Liver (tissue), 8 donors: ENCODE measurements at regions not wholly inside any gene's neighbourhood (a gene's known extent, or its start where the extent isn't known, plus 50 kb on each side); places are given as distances from the start of the nearest gene placed in this dataset.

Experiments used
- DNase-seq: peaks from one replicate; pipeline ENCODE4 v3.0.0-alpha.2; 2017; ENCODE audit warnings: low spot score
- H3K27ac ChIP-seq, 2 donors: one replicate each; pipeline ENCODE4 v1.7.0; 2013; ENCODE audit warnings: inconsistent platforms in 2 of 2, low read length in 2 of 2, control low read depth in 1 of 2, low read depth in 1 of 2, mild to moderate bottlenecking in 1 of 2
- H3K27me3 ChIP-seq, 4 donors: one replicate each; pipeline versions ENCODE4 v1.6.1 to v1.7.0; 2013; ENCODE audit warnings: low read length in 3 of 4, inconsistent platforms in 1 of 4, mild to moderate bottlenecking in 1 of 4, moderate library complexity in 1 of 4; ENCODE audit not compliant: control insufficient read depth in 4 of 4, insufficient read depth in 4 of 4
- H3K36me3 ChIP-seq, 4 donors: one replicate each; pipeline versions ENCODE4 v1.6.1 to v1.7.0; 2013; ENCODE audit warnings: low read length in 3 of 4, mild to moderate bottlenecking in 3 of 4, low read depth in 1 of 4, moderate library complexity in 1 of 4; ENCODE audit not compliant: control insufficient read depth in 4 of 4, insufficient read depth in 3 of 4
- H3K4me1 ChIP-seq, 4 donors: one replicate each; pipeline versions ENCODE4 v1.6.1 to v1.7.0; 2013; ENCODE audit warnings: low read length in 3 of 4, mild to moderate bottlenecking in 3 of 4, moderate library complexity in 1 of 4; ENCODE audit not compliant: control insufficient read depth in 4 of 4, insufficient read depth in 4 of 4
- H3K4me3 ChIP-seq, 3 donors: one replicate each; pipeline versions ENCODE4 v1.6.1 to v1.7.0; 2013; ENCODE audit warnings: low read length in 3 of 3, control low read depth in 1 of 3, low read depth in 1 of 3, mild to moderate bottlenecking in 1 of 3
- H3K9ac ChIP-seq, 2 donors: one replicate each; pipeline ENCODE4 v1.7.0; 2013; ENCODE audit warnings: low read length in 2 of 2, mild to moderate bottlenecking in 2 of 2, moderate library complexity in 2 of 2, control low read depth in 1 of 2, low read depth in 1 of 2
- H3K9me3 ChIP-seq, 4 donors: one replicate each; pipeline versions ENCODE4 v1.6.1 to v1.7.0; 2013; ENCODE audit warnings: low read length in 3 of 4; ENCODE audit not compliant: control insufficient read depth in 4 of 4
- ATF3 ChIP-seq: IDR thresholded peaks from 2 replicates; pipeline ENCODE4 v1.6.1; 2016; ENCODE audit warnings: antibody characterized with exemption
- CTCF ChIP-seq: fragments of 150-350 bp; IDR thresholded peaks from 2 replicates; pipeline ENCODE4 v1.5.1; 2017; ENCODE audit warnings: improper control_type of control experiment, low read depth, low read length; ENCODE audit not compliant: missing input control
- EGR1 ChIP-seq, 2 donors: IDR thresholded peaks; 2 replicates each; pipeline ENCODE4 v1.6.1; 2016 to 2018; ENCODE audit warnings: antibody characterized with exemption in 2 of 2, low read depth in 2 of 2
- FOXA1 ChIP-seq: IDR thresholded peaks from 2 replicates; pipeline ENCODE4 v1.6.1; 2016; ENCODE audit warnings: antibody characterized with exemption
- FOXA2 ChIP-seq: IDR thresholded peaks from 2 replicates; pipeline ENCODE4 v1.6.1; 2016; ENCODE audit warnings: antibody characterized with exemption
- GABPA ChIP-seq, 2 donors: IDR thresholded peaks in 1 of 2; conservative IDR thresholded peaks in 1 of 2; 2 replicates each; pipeline ENCODE4 v1.6.1; 2016; ENCODE audit warnings: antibody characterized with exemption in 2 of 2, mild to moderate bottlenecking in 1 of 2, moderate library complexity in 1 of 2
- HNF4A ChIP-seq, 2 donors: conservative IDR thresholded peaks; 2 replicates each; pipeline ENCODE4 v1.6.1; 2016; ENCODE audit warnings: antibody characterized with exemption in 2 of 2, mild to moderate bottlenecking in 2 of 2
- HNF4G ChIP-seq: IDR thresholded peaks from 2 replicates; pipeline ENCODE4 v1.6.1; 2016; ENCODE audit warnings: antibody characterized with exemption
- JUND ChIP-seq, 2 donors: IDR thresholded peaks; 2 replicates each; pipeline ENCODE4 v1.6.1; 2016; ENCODE audit warnings: antibody characterized with exemption in 2 of 2
- MAX ChIP-seq: IDR thresholded peaks from 2 replicates; pipeline ENCODE4 v1.6.1; 2016; ENCODE audit warnings: antibody characterized with exemption
- RAD21 ChIP-seq, 2 donors: IDR thresholded peaks; 2 replicates each; pipeline ENCODE4 v1.6.1; 2016; ENCODE audit warnings: antibody characterized with exemption in 2 of 2, mild to moderate bottlenecking in 2 of 2
- REST ChIP-seq: IDR thresholded peaks from 2 replicates; pipeline ENCODE4 v1.6.1; 2016; ENCODE audit warnings: antibody characterized with exemption, mild to moderate bottlenecking
- RXRA ChIP-seq, 2 donors: IDR thresholded peaks; 2 replicates each; pipeline ENCODE4 v1.6.1; 2017 to 2018; ENCODE audit warnings: antibody characterized with exemption in 2 of 2, mild to moderate bottlenecking in 1 of 2
- SP1 ChIP-seq: IDR thresholded peaks from 2 replicates; pipeline ENCODE4 v1.6.1; 2018; ENCODE audit warnings: antibody characterized with exemption, mild to moderate bottlenecking
- TAF1 ChIP-seq: conservative IDR thresholded peaks from 2 replicates; pipeline ENCODE4 v1.6.1; 2016; ENCODE audit warnings: antibody characterized with exemption, mild to moderate bottlenecking
- YY1 ChIP-seq: IDR thresholded peaks from 2 replicates; pipeline ENCODE4 v1.6.1; 2016; ENCODE audit warnings: antibody characterized with exemption, mild to moderate bottlenecking
- ZBTB33 ChIP-seq: IDR thresholded peaks from 2 replicates; pipeline ENCODE4 v1.6.1; 2016; ENCODE audit warnings: antibody characterized with exemption
- WGBS: extraction: QIAGEN DNeasy Blood & Tissue Kit; methylation state at CpG from one replicate; pipeline ENCODE4 v1.1.7; 2013; 5-methylcytosine and 5-hydroxymethylcytosine counted together
- donor health status: healthy.
- donor health status: healthy.
- donor health status: healthy.
- donor health status: healthy.
- donor health status: healthy.

GRCh38 chr4:29243054-29243453 is 1477.1 kb upstream of the PCDH7 start:
- DNase-seq: no peak
- TF ChIP-seq YY1 (no peak), SP1 (no peak), REST (no peak), CTCF (no peak), ATF3 (no peak), RXRA (IDR thresholded peaks at IDR 0.05) (no peak), ZBTB33 (no peak), GABPA (IDR thresholded peaks at IDR 0.05 in 1 of 2, conservative IDR thresholded peaks at IDR 0.05 in 1 of 2) (no peak), HNF4G (no peak), FOXA1 (no peak), RAD21 (IDR thresholded peaks at IDR 0.05) (no peak), JUND (IDR thresholded peaks at IDR 0.05) (no peak), FOXA2 (no peak)
- no peak overlapping the region for H3K4me3 ChIP-seq
- no peaks in the 10 kb centered on the region for H3K36me3 ChIP-seq
- H3K4me1 ChIP-seq: no peaks in the 10 kb centered on the region
- H3K27ac ChIP-seq: no peak overlapping the region
- H3K9me3 ChIP-seq: no peaks in the 10 kb centered on the region
- H3K9ac ChIP-seq: no peak overlapping the region
- H3K27me3 ChIP-seq: no peaks in the 10 kb centered on the region
- WGBS: 74% methylated on average over 1 of the region's 1 CpG

- no peak overlapping the region for H3K27ac ChIP-seq
- no peaks in the 10 kb centered on the region for H3K36me3 ChIP-seq
- H3K4me3 ChIP-seq: no peak overlapping the region
- H3K9ac ChIP-seq: no peak overlapping the region
- H3K27me3 ChIP-seq: no peaks in the 10 kb centered on the region
- DNase-seq: no peak
- H3K4me1 ChIP-seq: no peaks in the 10 kb centered on the region
- 99% methylated on average over 1 of the region's 1 CpG for WGBS
- H3K9me3 ChIP-seq: no peaks in the 10 kb centered on the region
- TF ChIP-seq TAF1: no peak
- TF ChIP-seq MAX: no peak
- no peak for TF ChIP-seq HNF4A (conservative IDR thresholded peaks at IDR 0.05)
- no peak for TF ChIP-seq ZBTB33
- TF ChIP-seq EGR1 (IDR thresholded peaks at IDR 0.05; ENCODE audit: low read depth in 2 of 2): no peak
- TF ChIP-seq YY1: no peak
- TF ChIP-seq HNF4G: no peak
- no peak for TF ChIP-seq REST
- no peak for TF ChIP-seq FOXA2
Observed at GRCh38 chr4:29243851-29244250, 1476.3 kb upstream of the PCDH7 start.
